ENCODE measurements at regions not wholly inside any gene's neighbourhood (a gene's known extent, or its start where the extent isn't known, plus 50 kb on each side); places are given as distances from the start of the nearest gene placed in this dataset.

DNA sequence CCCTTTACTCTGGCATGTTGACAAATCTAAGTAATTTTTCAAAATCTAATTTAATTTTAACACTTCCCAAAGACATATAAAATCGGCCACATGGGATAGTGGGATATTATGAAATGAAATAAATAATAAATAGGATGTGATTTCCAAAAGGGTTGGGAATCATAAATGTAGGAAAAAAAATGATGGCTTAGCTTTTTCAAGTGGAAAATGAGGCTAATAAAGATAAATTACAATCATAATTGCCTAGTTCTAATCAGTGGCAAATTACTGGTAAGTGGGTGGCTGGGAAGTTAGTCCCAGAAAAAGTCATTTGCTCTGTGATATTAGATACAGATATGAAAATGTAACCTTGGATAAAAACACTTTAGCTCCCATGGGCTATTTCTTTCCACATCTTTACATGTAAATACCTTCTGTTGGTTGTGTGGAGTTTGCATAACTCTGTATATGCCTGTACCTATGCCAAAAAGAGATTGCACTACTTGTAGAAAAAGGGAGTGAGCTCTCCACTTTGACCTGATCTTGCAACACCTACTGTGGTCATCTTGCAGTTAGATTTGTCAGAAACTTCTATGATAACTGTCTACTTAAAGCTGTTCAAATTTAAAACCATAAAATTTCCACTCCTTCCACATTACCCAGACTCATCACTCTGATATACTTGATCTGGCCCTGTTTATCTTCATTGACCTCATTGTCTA, 284.6 kb upstream of the KAZN start:
- TF ChIP-seq, protein P1, sequence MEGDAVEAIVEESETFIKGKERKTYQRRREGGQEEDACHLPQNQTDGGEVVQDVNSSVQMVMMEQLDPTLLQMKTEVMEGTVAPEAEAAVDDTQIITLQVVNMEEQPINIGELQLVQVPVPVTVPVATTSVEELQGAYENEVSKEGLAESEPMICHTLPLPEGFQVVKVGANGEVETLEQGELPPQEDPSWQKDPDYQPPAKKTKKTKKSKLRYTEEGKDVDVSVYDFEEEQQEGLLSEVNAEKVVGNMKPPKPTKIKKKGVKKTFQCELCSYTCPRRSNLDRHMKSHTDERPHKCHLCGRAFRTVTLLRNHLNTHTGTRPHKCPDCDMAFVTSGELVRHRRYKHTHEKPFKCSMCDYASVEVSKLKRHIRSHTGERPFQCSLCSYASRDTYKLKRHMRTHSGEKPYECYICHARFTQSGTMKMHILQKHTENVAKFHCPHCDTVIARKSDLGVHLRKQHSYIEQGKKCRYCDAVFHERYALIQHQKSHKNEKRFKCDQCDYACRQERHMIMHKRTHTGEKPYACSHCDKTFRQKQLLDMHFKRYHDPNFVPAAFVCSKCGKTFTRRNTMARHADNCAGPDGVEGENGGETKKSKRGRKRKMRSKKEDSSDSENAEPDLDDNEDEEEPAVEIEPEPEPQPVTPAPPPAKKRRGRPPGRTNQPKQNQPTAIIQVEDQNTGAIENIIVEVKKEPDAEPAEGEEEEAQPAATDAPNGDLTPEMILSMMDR (IDR thresholded peaks at IDR 0.05), result no peak
- TF ChIP-seq POLR2A (IDR thresholded peaks at IDR 0.05), result no peak
